ENCODE measurements at regions not wholly inside any gene's neighbourhood (a gene's known extent, or its start where the extent isn't known, plus 50 kb on each side); places are given as distances from the start of the nearest gene placed in this dataset.

GRCh38 chr11:127972816-127973215, 614.5 kb downstream of the ETS1 start:
- TF ChIP-seq CTCF (conservative IDR thresholded peaks at IDR 0.05; ENCODE audit: low read depth in 2 of 2) = no peak
- no peak for TF ChIP-seq POLR2AphosphoS5 (IDR thresholded peaks at IDR 0.05; ENCODE audit: low read depth)
- TF ChIP-seq, protein P1, sequence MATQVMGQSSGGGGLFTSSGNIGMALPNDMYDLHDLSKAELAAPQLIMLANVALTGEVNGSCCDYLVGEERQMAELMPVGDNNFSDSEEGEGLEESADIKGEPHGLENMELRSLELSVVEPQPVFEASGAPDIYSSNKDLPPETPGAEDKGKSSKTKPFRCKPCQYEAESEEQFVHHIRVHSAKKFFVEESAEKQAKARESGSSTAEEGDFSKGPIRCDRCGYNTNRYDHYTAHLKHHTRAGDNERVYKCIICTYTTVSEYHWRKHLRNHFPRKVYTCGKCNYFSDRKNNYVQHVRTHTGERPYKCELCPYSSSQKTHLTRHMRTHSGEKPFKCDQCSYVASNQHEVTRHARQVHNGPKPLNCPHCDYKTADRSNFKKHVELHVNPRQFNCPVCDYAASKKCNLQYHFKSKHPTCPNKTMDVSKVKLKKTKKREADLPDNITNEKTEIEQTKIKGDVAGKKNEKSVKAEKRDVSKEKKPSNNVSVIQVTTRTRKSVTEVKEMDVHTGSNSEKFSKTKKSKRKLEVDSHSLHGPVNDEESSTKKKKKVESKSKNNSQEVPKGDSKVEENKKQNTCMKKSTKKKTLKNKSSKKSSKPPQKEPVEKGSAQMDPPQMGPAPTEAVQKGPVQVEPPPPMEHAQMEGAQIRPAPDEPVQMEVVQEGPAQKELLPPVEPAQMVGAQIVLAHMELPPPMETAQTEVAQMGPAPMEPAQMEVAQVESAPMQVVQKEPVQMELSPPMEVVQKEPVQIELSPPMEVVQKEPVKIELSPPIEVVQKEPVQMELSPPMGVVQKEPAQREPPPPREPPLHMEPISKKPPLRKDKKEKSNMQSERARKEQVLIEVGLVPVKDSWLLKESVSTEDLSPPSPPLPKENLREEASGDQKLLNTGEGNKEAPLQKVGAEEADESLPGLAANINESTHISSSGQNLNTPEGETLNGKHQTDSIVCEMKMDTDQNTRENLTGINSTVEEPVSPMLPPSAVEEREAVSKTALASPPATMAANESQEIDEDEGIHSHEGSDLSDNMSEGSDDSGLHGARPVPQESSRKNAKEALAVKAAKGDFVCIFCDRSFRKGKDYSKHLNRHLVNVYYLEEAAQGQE (IDR thresholded peaks at IDR 0.05; ENCODE audit: unreplicated experiment) = no peak
- TF ChIP-seq, protein P2, sequence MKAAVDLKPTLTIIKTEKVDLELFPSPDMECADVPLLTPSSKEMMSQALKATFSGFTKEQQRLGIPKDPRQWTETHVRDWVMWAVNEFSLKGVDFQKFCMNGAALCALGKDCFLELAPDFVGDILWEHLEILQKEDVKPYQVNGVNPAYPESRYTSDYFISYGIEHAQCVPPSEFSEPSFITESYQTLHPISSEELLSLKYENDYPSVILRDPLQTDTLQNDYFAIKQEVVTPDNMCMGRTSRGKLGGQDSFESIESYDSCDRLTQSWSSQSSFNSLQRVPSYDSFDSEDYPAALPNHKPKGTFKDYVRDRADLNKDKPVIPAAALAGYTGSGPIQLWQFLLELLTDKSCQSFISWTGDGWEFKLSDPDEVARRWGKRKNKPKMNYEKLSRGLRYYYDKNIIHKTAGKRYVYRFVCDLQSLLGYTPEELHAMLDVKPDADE (IDR thresholded peaks at IDR 0.05) = no peak
- no peak for TF ChIP-seq EZH2phosphoT487 (IDR thresholded peaks at IDR 0.05; ENCODE audit: unreplicated experiment)

Data from GM23338 (cell line).